H1 (cell line): ENCODE measurements at regions not wholly inside any gene's neighbourhood (a gene's known extent, or its start where the extent isn't known, plus 50 kb on each side); places are given as distances from the start of the nearest gene placed in this dataset.

Source experiments
- CTCF ChIA-PET: fragments of 300-600 bp; sonication (Branson Sonifier 250); formaldehyde crosslinking; loops from one replicate; lab custom pipeline; 2021; ENCODE audit not compliant: partially characterized antibody; lab: Charles Lee
- POLR2A ChIA-PET: fragments of 300-600 bp; sonication (Branson Sonifier 250); formaldehyde crosslinking; loops from one replicate; lab custom pipeline; 2021; ENCODE audit warnings: inconsistent platforms; ENCODE audit not compliant: partially characterized antibody; lab: Charles Lee
- DNase-seq, 2 experiments: peaks; one replicate each; pipeline versions ENCODE4 v3.0.0 to v3.0.0-alpha.2; 2010 to 2022; ENCODE audit warnings: low spot score in 2 of 2, low read depth in 1 of 2, mixed read lengths in 1 of 2
- FAIRE-seq: peaks from 2 replicates; lab custom pipeline; 2011; peaks lifted over from hg19 to GRCh38; lab: Jason Lieb, UNC
- H2AFZ ChIP-seq: 2 replicates; pipeline ENCODE4 v1.8.1; 2012; ENCODE audit warnings: low read length, inconsistent platforms
- H2AK5ac ChIP-seq: 2 replicates; pipeline ENCODE4 v1.6.1; 2013; ENCODE audit warnings: low read depth, low read length
- H2BK120ac ChIP-seq: replicated peaks from 2 replicates; pipeline ENCODE3; 2013; ENCODE audit warnings: low read depth, low read length, inconsistent platforms
- H2BK12ac ChIP-seq: 2 replicates; pipeline ENCODE4 v1.6.1; 2013; ENCODE audit warnings: low read depth, low read length
- H2BK15ac ChIP-seq: 2 replicates; pipeline ENCODE4 v1.6.1; 2013; ENCODE audit warnings: low read length
- H2BK20ac ChIP-seq: 2 replicates; pipeline ENCODE4 v1.6.1; 2013; ENCODE audit warnings: low read length
- H2BK5ac ChIP-seq: 2 replicates; pipeline ENCODE4 v1.6.1; 2013; ENCODE audit warnings: low read depth, low read length
- H3K14ac ChIP-seq: 2 replicates; pipeline ENCODE4 v1.6.1; 2013; ENCODE audit warnings: inconsistent platforms; ENCODE audit not compliant: insufficient read length
- H3K18ac ChIP-seq: 2 replicates; pipeline ENCODE4 v1.6.1; 2013; ENCODE audit warnings: low read length; ENCODE audit errors: extremely low read depth
- H3K23ac ChIP-seq: 2 replicates; pipeline ENCODE4 v1.6.1; 2013; ENCODE audit warnings: inconsistent platforms; ENCODE audit not compliant: insufficient read length
- H3K23me2 ChIP-seq: 2 replicates; pipeline ENCODE4 v1.6.1; 2013; ENCODE audit warnings: low read depth, low read length
- H3K27ac ChIP-seq: 2 replicates; pipeline ENCODE4 v1.6.1; 2011; ENCODE audit warnings: low read depth, low read length, inconsistent platforms
- H3K27me3 ChIP-seq, 4 experiments: replicated peaks in 1 of 4; 1 replicate in 1 of 4; 2 replicates in 3 of 4; pipeline versions ENCODE4 v1.6.1 to v1.8.1; 2011 to 2013; ENCODE audit warnings: low read length in 3 of 4, mild to moderate bottlenecking in 3 of 4, inconsistent platforms in 2 of 4, mixed read lengths in 2 of 4, moderate library complexity in 1 of 4; ENCODE audit not compliant: control insufficient read depth in 3 of 4, insufficient read depth in 3 of 4; ENCODE audit errors: extremely low read depth in 1 of 4
- H3K36me3 ChIP-seq, 4 experiments: 2 replicates each; pipeline versions ENCODE4 v1.6.1 to v1.8.1; 2011 to 2013; ENCODE audit warnings: mild to moderate bottlenecking in 4 of 4, low read length in 3 of 4, moderate library complexity in 2 of 4, control low read depth in 1 of 4, inconsistent platforms in 1 of 4; ENCODE audit not compliant: insufficient read depth in 4 of 4, control insufficient read depth in 2 of 4
- H3K4ac ChIP-seq: replicated peaks from 2 replicates; pipeline ENCODE3; 2013; ENCODE audit warnings: low read length, low read depth, mixed read lengths, inconsistent platforms; ENCODE audit not compliant: insufficient read length
- H3K4me1 ChIP-seq, 4 experiments: replicated peaks in 1 of 4; 1 replicate in 1 of 4; 2 replicates in 3 of 4; pipeline versions ENCODE4 v1.6.1 to v1.8.1; 2011 to 2013; ENCODE audit warnings: low read length in 3 of 4, inconsistent platforms in 2 of 4, mixed read lengths in 1 of 4; ENCODE audit not compliant: insufficient read depth in 4 of 4, control insufficient read depth in 3 of 4
- H3K4me2 ChIP-seq, 2 experiments: 2 replicates each; pipeline versions ENCODE4 v1.6.1 to v1.8.1; 2011 to 2013; ENCODE audit warnings: low read depth in 2 of 2, low read length in 2 of 2, control low read depth in 1 of 2, inconsistent platforms in 1 of 2, mild to moderate bottlenecking in 1 of 2; ENCODE audit not compliant: insufficient read depth in 1 of 2
- H3K4me3 ChIP-seq, 4 experiments: fragments of 200-600, 300-600 bp in 1 of 4; sonication (generic), shearing (Covaris generic), sonication (Bioruptor Twin) in 1 of 4; 2 replicates each; pipeline versions ENCODE4 v1.5.1 to v1.8.1; 2011 to 2016; ENCODE audit warnings: low read length in 4 of 4, low read depth in 3 of 4, control low read depth in 2 of 4, inconsistent platforms in 2 of 4, mild to moderate bottlenecking in 2 of 4, mixed read lengths in 1 of 4, moderate library complexity in 1 of 4; ENCODE audit not compliant: insufficient read depth in 2 of 4; ENCODE audit errors: extremely low read depth in 1 of 4
- H3K56ac ChIP-seq: replicated peaks from 2 replicates; pipeline ENCODE3; 2013; ENCODE audit warnings: low read depth, mild to moderate bottlenecking, mixed read lengths, low read length, inconsistent platforms; ENCODE audit not compliant: insufficient read length
- H3K79me1 ChIP-seq: 2 replicates; pipeline ENCODE4 v1.6.1; 2013; ENCODE audit warnings: low read depth, low read length, control low read depth
- H3K79me2 ChIP-seq, 2 experiments: 2 replicates each; pipeline versions ENCODE4 v1.6.1 to v1.8.1; 2012 to 2013; ENCODE audit warnings: low read length in 2 of 2, mild to moderate bottlenecking in 2 of 2, inconsistent platforms in 1 of 2; ENCODE audit not compliant: insufficient read depth in 2 of 2, control insufficient read depth in 1 of 2
- H3K9ac ChIP-seq, 4 experiments: replicated peaks in 1 of 4; 1 replicate in 1 of 4; 2 replicates in 3 of 4; pipeline versions ENCODE4 v1.6.1 to v1.8.1; 2011 to 2013; ENCODE audit warnings: low read depth in 3 of 4, low read length in 3 of 4, control low read depth in 2 of 4, mild to moderate bottlenecking in 2 of 4, moderate library complexity in 2 of 4, inconsistent platforms in 1 of 4; ENCODE audit errors: extremely low read depth in 1 of 4
- H3K9me3 ChIP-seq, 2 experiments: 2 replicates each; pipeline versions ENCODE4 v1.6.1 to v1.8.1; 2012 to 2013; ENCODE audit warnings: mild to moderate bottlenecking in 2 of 2, moderate library complexity in 2 of 2, control low read depth in 1 of 2, inconsistent platforms in 1 of 2, low read depth in 1 of 2, low read length in 1 of 2, mixed read lengths in 1 of 2; ENCODE audit not compliant: insufficient read depth in 2 of 2
- H4K20me1 ChIP-seq, 2 experiments: replicated peaks in 1 of 2; 2 replicates each; pipeline versions ENCODE3 to v1.8.1; 2011 to 2013; ENCODE audit warnings: inconsistent platforms in 2 of 2, low read length in 2 of 2, mild to moderate bottlenecking in 1 of 2; ENCODE audit not compliant: insufficient read depth in 2 of 2, control insufficient read depth in 1 of 2
- H4K5ac ChIP-seq: 2 replicates; pipeline ENCODE4 v1.6.1; 2013; ENCODE audit warnings: low read length, low read depth, mixed read lengths, inconsistent platforms; ENCODE audit not compliant: insufficient read length
- H4K8ac ChIP-seq: 2 replicates; pipeline ENCODE4 v1.8.0; 2013; ENCODE audit warnings: mild to moderate bottlenecking, moderate library complexity, low read length, inconsistent platforms; ENCODE audit not compliant: insufficient read depth; ENCODE audit errors: extremely low read depth
- H4K91ac ChIP-seq: replicated peaks from 2 replicates; pipeline ENCODE3; 2013; ENCODE audit warnings: low read length, mixed read lengths, inconsistent platforms; ENCODE audit not compliant: insufficient read length
- CHD1 ChIP-seq: IDR thresholded peaks from 2 replicates; pipeline ENCODE4 v1.6.1; 2012; ENCODE audit warnings: low read depth, low read length, improper control_type of control experiment
- E2F6 ChIP-seq: IDR thresholded peaks from 2 replicates; pipeline ENCODE4 v1.6.1; 2012; ENCODE audit warnings: inconsistent platforms
- EGR1 ChIP-seq: IDR thresholded peaks from 2 replicates; pipeline ENCODE4 v1.6.1; 2011; ENCODE audit warnings: low read depth, low read length, borderline replicate concordance
- NANOG ChIP-seq: IDR thresholded peaks from 2 replicates; pipeline ENCODE4 v1.6.1; 2011; ENCODE audit warnings: low read length, low read depth, mild to moderate bottlenecking, inconsistent platforms; ENCODE audit not compliant: insufficient read depth, poor library complexity, severe bottlenecking
- PHF8 ChIP-seq: fragments of 200-600 bp; sonication (generic); conservative IDR thresholded peaks from 2 replicates; pipeline ENCODE4 v1.7.1; 2012; ENCODE audit warnings: low read depth, mild to moderate bottlenecking, inconsistent platforms, low read length, moderate library complexity
- POLR2A ChIP-seq, 2 experiments: IDR thresholded peaks; 1 replicate in 1 of 2; 2 replicates in 1 of 2; pipeline ENCODE4 v1.6.1; 2011; ENCODE audit warnings: low read depth in 2 of 2, low read length in 2 of 2, mild to moderate bottlenecking in 2 of 2; ENCODE audit errors: control extremely low read depth in 1 of 2
- RFX5 ChIP-seq: IDR thresholded peaks from 2 replicates; pipeline ENCODE4 v1.6.1; 2011; ENCODE audit warnings: low read depth, low read length, improper control_type of control experiment, borderline replicate concordance
- WGBS, 2 experiments: shearing (Covaris generic) in 1 of 2; methylation state at CpG; one replicate each; pipeline versions ENCODE4 v1.1.6 to v1.1.7; 2013 to 2015; ENCODE audit warnings: low lambda C conversion rate in 2 of 2, mixed read lengths in 2 of 2, inconsistent platforms in 1 of 2, low coverage in 1 of 2, missing lambda C conversion rate in 1 of 2; ENCODE audit not compliant: insufficient replicate concordance in 2 of 2, insufficient coverage in 1 of 2, insufficient read length in 1 of 2; ENCODE audit errors: extremely low coverage in 1 of 2, missing lambda C conversion rate in 1 of 2; 5-methylcytosine and 5-hydroxymethylcytosine counted together
- TF ChIP-seq, protein P1 (sequence below): IDR thresholded peaks from 2 replicates; pipeline ENCODE4 v1.6.1; 2012; ENCODE audit warnings: inconsistent platforms

- no peak overlapping the region for H2BK12ac ChIP-seq
- ChIA-PET CTCF (interaction anchor here (0.9 to 1.4 kb wide), 3 partner anchors 81 to 521 kb away, joined by 3 read pairs; no protein-coding TSS in a partner anchor), POLR2A (no interaction called here)
- H4K91ac ChIP-seq: no peak overlapping the region
- H3K27me3 ChIP-seq: no peaks in the 10 kb centered on the region
- H3K27ac ChIP-seq: no peak overlapping the region
- no peak overlapping the region for H4K5ac ChIP-seq
- no peak overlapping the region for H2AFZ ChIP-seq
- H4K8ac ChIP-seq: no peak overlapping the region
- no peak overlapping the region for H3K4me2 ChIP-seq
- H3K23me2 ChIP-seq: peaks cover 2% of the 10 kb centered on the region; the same call in 1 of the 2 replicates
- H2AK5ac ChIP-seq: no peak overlapping the region
- no peaks in the 10 kb centered on the region for H4K20me1 ChIP-seq
- H3K79me2 ChIP-seq: no peaks in the 10 kb centered on the region
- no peak overlapping the region for H3K23ac ChIP-seq
- no peak overlapping the region for H2BK20ac ChIP-seq
- no peak overlapping the region for H2BK5ac ChIP-seq
- H3K56ac ChIP-seq: no peak overlapping the region
- no peak overlapping the region for H3K4ac ChIP-seq
- H3K4me1 ChIP-seq: no peaks in the 10 kb centered on the region
- no peaks in the 10 kb centered on the region for H3K36me3 ChIP-seq
- FAIRE-seq (no peak), DNase-seq (no peak)
- H3K4me3 ChIP-seq: no peak overlapping the region
- no peak overlapping the region for H2BK15ac ChIP-seq
- H3K14ac ChIP-seq: no peak overlapping the region
- H3K79me1 ChIP-seq: no peaks in the 10 kb centered on the region
- no peak for TF ChIP-seq CHD1
- no peak for TF ChIP-seq RFX5
- TF ChIP-seq EGR1: no peak
- TF ChIP-seq NANOG: no peak
- no peak for TF ChIP-seq POLR2A (IDR thresholded peaks at IDR 0.05; ENCODE audit: control extremely low read depth in 1 of 2, low read depth in 2 of 2, low read length in 2 of 2)
- TF ChIP-seq PHF8: no peak
- TF ChIP-seq, protein P1, sequence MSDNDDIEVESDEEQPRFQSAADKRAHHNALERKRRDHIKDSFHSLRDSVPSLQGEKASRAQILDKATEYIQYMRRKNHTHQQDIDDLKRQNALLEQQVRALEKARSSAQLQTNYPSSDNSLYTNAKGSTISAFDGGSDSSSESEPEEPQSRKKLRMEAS: no peak
- TF ChIP-seq E2F6: no peak
- WGBS, 2 experiments: 95% methylated on average over 3 of the region's 3 CpGs; no CpG with 5 or more reads in 1 of the 2 experiments
- no peak overlapping the region for H3K18ac ChIP-seq
- H3K9me3 ChIP-seq: no peaks in the 10 kb centered on the region
- no peak overlapping the region for H3K9ac ChIP-seq
- H2BK120ac ChIP-seq: no peak overlapping the region
Measured at GRCh38 chr5:158155811-158156505, 297.0 kb upstream of the CLINT1 start.
